ENCODE measurements at regions not wholly inside any gene's neighbourhood (a gene's known extent, or its start where the extent isn't known, plus 50 kb on each side); places are given as distances from the start of the nearest gene placed in this dataset.

DNA sequence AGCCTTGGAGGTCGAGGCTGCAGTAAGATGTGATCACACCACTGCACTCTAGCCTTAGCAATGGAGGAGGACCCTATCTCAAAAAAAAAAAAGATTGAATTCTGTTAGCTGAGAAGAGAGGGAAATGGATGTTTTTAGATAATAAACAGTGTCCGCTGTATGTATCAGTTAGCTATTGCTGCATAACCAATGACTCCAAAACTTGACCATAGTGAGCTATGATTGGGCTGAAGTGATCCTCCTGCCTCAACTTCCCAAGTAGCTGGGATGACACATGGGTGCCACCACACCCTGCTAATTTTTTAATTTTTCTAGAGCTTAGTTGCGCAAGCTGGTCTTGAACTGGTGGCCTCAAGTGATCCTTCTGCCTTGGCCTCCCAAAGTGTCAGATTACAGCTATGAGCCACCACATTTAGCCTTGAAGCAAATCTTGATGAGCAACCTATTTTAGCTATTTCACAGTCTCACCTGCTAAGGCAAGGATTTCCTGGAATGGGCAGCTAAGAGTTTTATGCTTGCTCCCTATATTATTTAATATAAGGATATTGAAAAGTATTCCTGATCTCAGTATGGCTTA is 68.3 kb upstream of the ATF7IP2 start:
- no peak for DNase-seq

DNA sequence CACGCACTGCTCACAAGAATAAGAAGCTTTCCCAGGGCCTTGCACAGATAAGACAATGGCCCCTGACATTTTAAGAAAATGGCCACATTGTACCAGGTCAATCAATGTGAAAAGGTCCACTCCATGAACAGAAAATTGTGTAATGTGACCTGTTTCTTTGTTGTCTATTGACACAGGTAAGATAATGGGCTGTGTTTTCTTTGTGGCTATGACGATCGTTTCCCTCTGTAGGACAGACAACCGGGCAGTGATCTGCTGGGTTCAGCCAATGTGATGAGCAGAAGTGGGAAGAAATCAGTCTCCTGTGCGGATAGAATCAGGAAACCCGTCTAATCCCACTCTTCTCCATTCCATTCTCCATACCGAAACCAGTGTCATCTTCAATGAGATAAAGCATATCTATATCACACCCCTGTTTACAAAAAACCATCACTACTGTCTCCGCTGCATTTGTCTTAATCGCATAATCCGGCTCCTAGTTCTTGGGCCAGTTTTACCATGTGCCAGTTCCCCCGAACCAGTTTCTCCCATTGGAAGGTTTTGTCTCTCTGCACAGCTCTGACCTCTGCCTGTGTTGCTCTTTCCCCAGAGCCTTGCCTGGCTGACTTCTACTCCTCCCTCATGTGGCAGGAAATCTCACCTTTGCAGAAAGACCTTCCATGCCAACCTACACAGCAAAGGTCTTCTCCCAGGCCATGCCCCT is 66.9 kb upstream of the ATF7IP2 start:
- no peak for DNase-seq

DNA sequence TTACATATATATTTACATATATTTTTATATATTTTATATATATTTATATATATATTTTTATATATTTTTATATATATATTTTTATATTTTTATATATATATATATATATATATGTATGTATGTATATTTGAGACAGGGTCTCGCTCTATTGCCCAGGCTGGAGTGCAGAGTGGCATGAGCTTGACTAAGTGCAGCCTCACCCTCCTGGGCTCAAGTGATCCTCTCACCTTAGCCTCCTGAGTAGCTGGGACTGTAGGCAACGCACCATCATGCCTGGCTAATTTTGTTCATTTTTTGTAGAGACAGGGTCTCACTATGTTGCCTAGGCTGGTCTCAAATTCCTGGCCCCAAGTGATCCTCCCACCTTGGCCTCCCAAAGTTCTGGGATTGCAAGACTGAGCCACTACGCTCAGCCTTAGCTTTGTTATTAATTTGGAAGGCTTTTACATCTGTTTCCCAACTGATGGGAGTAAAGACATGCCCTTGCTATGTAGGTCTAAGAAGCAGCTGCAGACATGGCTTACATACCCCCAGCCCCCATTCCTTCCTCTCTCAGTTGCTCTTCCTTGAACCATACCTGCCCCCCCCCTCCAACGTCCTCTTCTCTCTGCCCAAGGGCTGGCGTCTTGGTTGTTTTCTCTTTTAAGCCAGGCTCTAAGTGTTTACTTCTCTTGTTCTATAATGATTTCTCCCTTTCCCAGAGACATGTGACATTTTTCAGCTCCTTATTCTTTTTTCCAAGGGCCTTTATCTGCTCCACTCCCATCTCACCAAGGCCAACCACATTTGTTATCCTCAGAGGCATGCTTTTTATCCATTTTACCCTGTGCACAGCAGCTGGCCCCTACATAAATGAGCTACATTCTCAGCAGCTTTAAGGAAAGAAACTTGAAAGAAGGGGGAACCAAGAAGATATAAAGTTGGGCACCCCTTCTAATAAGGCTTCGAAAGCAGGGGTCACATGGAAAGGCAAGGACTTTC is 64.2 kb upstream of the ATF7IP2 start:
- DNase-seq, result no peak

DNA sequence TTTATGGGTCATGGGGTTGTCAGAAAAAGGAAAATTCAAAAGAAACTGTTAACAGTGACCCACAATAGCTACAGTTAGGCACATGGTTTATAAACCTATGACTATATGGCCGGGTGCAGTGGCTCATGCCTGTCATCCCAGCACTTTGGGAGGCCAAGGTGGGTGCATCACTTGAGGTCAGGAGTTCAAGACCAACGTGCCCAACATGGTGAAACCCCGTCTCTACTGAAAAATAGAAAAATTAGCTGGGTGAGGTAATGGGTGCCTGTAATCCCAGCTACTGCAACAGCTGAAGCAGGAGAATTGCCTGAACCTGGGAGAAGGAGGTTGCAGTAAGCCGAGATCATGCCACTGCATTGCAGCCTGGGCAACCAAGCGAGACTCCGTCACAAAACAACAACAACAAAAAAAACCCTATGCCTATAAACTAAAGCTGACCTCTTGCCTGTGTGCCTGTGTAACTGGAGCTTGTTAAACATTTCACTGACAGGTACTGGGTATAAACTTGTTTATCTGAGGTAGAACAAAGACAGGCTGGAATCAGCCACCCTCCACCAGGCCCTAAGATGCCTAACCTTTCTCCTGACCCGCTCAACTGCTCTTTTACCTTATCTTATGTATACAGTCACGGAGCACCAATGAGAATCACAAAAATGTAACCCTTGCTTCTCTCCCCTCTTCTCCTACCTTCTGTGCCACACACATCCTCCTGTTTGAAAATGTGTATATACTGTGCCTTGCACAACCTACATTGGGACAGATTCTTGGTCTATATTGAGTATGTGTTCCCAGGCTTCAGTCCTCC is 62.9 kb upstream of the ATF7IP2 start:
- no peak for DNase-seq

DNA sequence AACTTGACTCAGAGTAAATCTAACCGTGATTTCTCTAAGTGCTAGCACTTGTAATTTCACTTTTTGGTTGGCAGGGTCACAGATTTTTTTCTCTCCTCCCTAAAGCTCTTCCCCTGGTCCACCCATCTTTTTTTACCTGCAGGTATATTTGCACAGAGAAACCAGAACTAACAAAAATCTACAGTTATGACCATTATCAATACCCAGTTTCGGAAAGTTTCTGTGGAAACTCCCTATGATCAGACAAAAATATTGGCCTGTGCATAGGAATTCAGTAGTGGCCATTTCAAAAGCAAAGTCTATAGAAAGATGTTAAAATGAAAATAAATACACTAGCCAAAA is 62.4 kb upstream of the ATF7IP2 start:
- DNase-seq, result no peak

DNA sequence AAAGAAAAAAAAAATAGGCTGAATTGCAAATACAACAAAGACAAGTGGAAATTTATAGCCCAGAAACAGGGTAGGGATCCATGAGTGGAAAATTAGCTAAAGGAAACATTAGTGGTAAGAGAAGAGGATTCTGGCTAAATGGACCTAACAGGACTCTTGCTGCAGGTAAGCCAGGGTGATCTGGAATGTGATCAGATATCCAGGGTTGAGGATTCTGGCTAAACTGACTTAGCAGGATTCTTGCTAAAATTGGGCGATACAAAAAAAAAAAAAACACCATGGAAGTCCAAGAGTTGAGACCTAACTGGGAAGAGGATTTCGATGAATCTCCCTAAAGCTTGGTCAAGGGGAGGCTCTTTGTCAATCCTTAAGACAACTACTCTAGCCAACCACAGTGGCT is 61.7 kb upstream of the ATF7IP2 start:
- DNase-seq, result no peak

DNA sequence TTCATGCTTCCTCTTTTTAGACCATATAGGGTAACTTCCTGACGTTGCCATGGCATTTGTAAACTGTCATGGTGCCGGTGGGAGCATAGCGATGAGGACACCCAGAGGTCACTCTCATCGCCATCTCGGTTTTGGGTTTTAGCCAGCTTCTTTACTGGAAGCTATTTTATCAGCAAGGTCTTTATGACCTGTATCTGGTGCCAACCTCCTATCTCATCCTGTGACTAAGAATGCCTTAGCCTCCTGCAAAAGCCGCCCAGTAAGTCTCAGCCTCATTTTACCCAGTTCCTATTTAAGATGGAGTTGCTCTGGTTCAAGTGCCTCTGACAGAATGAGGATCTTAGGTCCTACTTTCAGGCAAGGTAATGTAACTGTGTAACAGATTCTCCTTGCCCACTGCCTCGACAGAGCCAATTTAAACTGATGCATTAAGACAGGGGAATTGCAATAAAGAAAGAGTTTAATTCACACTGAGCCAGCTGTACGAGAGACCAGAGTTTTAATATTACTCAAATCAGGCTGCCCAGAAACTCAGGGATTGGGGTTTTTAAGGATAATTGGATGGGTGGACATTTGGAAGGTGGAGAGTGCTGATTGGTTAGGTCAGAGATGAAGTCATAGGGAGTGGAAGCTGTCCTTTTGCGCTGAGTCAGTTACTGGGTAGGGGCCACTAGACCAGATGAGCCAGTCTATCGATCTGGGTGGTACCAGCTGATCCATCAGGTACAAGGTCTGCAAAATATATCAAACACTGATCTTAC is 59.9 kb upstream of the ATF7IP2 start:
- no peak for DNase-seq

DNA sequence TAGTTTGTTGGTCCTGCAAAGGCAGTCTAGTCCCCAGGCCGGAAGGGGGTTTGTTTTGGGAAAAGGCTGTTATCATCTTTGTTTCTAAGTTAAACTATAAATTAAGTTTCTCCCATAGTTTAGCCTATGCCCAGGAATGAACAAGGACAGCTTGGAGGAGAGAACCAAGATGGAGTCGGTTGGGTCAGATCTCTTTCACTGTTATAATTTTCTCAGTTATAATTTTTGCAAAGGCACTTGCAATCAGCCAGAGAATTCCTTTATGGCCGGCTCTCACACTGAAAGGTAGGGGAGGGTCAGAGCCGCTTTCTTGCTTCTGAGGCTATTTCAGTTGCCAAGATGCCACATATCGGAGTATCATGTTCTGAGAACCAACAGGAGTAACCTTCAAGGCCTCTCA is 59.2 kb upstream of the ATF7IP2 start:
- no peak for DNase-seq

DNA sequence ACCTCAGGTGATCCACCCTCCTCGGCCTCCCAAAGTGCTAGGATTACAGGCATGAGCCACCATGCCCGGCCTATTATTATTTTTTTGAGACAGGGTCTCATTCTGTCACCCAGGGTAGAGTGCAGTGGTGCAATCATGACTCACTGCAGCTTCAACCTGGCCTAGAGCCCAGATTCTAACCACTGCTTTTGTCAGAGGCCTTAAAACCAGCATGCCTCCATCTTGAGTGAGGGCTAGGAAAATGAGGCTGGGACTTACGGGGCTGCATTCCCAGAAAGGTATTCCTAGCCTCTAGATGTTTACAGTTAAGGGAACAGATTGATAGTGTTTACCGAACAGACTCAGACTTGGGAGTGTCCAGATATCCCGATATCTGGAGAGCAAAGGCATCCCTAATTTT is 57.6 kb upstream of the ATF7IP2 start:
- peak; percentile 19 for DNase-seq

DNA sequence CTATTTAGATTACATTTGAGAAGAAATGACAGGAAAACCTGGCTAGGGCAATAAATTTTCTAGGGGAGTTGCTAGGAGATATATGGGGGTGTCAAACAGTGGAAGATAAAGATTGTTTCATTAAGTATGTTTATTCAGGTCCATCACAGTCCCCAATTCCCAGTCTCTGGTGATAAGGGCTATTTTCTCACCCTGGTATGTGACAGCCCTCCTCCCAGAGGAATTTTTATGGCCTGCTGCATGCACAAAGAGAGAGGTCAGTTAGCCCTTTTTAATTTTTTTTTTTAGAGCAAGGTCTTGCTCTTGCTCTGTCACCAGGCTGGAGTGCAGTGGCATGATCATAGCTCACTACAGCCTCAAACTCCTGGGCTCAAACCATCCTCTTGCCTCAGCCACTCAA is 53.6 kb upstream of the ATF7IP2 start:
- DNase-seq, result no peak

DNA sequence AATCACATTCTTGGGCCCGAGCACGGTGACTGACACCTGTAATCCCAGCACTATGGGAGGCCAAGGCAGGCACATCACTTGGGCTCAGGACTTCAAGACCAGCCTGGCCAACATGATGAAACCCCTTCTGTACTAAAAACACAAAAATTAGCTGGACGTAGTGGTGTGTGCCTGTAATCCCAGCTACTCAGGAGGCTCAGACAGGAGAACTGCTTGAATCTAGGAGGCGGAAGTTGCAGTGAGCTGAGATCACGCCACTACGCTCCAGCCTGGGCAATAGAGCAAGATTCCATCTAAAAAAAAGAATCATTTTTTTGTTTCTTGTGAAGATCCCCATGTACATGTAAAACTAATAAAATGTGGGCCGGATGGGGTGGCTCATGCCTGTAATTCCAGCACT is 53.1 kb upstream of the ATF7IP2 start:
- no peak for DNase-seq

DNA sequence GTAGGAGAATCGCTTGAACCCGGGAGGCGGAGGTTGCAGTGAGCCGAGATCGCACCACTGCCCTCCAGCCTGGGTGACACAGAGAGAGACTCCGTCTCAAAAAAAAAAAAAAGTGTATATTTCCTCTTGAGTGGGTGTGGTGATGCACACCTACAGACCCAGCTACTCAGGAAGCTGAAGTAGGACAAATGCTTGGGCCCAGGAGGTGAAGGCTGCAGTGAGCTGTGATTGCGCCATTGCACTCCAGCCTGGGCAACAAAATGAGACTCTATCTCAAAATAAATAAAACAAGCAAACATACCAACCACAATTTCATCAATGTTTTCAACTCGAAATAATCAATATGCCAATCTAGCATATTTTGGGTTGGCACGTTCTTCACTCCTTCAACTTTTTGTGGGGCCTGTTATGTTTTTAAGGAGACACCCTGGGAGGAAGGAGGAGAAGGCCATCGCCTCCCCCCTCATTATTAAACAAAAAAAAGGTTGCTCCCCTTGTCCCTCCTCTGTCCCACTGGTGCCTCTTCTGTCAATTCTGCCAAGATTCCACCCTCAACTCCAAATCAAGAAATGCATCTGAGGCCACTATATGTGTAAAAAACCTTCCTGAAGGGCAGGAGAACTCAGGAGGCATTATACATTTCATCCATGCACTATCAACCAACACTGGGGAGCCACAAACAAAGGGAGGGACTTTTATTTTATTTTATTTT is 52.4 kb upstream of the ATF7IP2 start:
- DNase-seq, result no peak

DNA sequence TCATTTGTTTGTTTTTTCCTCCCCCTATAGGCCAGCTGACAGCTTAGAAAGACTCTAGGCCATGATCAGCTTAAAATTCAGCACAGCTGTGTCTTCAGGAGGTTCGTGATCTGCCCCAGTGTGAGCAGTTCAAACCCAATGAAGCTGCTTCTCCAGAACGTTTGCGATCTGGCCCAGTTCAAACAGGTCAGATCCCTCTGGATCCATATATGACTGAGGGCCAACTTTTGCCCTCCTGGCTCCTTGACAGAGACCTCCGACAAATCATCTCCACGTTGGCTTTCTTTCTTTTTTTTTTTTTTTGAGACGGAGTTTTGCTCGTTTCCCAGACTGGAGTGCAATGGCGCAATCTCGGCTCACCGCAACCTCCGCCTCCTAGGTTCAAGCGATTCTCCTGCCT is 50.2 kb upstream of the ATF7IP2 start:
- DNase-seq, result no peak
